ENCODE measurements at regions not wholly inside any gene's neighbourhood (a gene's known extent, or its start where the extent isn't known, plus 50 kb on each side); places are given as distances from the start of the nearest gene placed in this dataset.

DNA sequence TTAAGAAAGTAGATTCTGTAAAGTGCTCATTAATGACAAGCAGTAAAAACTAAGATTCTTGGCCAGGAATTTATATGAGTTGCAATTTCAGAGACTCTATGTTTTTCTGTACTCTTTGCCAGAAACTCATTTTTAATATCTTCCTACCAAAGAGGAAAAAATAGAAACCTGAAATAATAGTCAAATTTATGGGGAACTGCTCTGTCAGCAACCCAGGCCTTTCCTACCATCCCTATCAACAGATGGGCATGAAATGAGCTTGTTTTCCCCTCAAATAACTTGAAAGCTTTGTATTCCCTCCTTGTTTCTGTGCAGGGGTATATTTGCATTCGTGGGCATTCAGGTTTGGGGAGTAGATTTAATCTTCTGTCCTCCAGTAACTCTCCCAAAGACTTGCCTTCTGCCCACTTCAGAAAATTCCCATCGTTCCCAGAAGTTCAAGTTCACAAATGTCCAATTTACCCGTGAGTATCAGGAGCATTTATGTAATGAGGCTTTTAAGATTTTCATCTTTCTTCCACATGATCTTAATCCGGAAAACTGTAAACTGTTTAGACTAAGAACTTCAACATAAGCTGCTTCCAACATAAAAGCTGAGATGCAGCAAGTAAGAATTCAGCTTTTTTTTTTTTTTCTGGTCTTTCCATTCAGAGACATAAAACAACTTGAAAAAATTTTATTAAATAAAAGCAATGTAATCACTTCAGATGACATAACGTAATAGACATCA, 363.1 kb downstream of the EFNB2 start:
- Histone ChIP-seq H3K4me1 (ENCODE audit: control insufficient read depth in 1 of 2, insufficient read depth in 1 of 2, low read depth in 1 of 2, low read length in 1 of 2) (no peaks in the 10 kb centered on the region), H3K36me3 (no peaks in the 10 kb centered on the region), H3K4me3 (ENCODE audit: low read depth in 1 of 2, low read length in 1 of 2) (no peak overlapping the region), H3K27me3 (no peaks in the 10 kb centered on the region), H3K27ac (no peak overlapping the region), H3K9me3 (no peaks in the 10 kb centered on the region)
- TF ChIP-seq CTCF (IDR thresholded peaks at IDR 0.05): no peak

GRCh38 chr13:106163426-106163825, 372.0 kb downstream of the EFNB2 start:
- Histone ChIP-seq H3K9me3 (no peaks in the 10 kb centered on the region), H3K4me1 (ENCODE audit: control insufficient read depth in 1 of 2, insufficient read depth in 1 of 2, low read depth in 1 of 2, low read length in 1 of 2) (no peaks in the 10 kb centered on the region), H3K27me3 (no peaks in the 10 kb centered on the region), H3K4me3 (ENCODE audit: low read depth in 1 of 2, low read length in 1 of 2) (no peak overlapping the region), H3K36me3 (no peaks in the 10 kb centered on the region), H3K27ac (no peak overlapping the region)
- TF ChIP-seq CTCF (IDR thresholded peaks at IDR 0.05): no peak

DNA sequence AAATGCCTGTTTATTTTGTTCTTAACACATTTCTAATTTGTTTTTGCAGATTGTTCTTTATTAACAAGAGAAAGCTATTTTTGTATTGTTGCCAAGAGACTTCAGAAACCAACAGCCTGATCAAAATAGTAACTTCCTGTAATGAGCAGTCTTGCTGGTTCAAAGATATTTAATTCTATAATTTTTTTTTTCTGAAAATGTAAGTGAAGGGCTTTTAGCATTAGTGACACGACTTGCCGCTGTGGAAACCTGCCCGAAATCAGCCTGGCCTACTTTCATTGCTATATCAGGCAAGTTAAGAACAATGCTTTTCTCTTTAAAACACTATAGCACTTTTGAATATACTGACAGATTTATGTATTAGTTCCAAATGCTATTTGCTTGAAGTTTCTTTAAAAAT, 374.3 kb downstream of the EFNB2 start:
- H3K4me3 ChIP-seq (ENCODE audit: low read depth in 1 of 2, low read length in 1 of 2): no peak overlapping the region
- no peaks in the 10 kb centered on the region for H3K27me3 ChIP-seq

DNA sequence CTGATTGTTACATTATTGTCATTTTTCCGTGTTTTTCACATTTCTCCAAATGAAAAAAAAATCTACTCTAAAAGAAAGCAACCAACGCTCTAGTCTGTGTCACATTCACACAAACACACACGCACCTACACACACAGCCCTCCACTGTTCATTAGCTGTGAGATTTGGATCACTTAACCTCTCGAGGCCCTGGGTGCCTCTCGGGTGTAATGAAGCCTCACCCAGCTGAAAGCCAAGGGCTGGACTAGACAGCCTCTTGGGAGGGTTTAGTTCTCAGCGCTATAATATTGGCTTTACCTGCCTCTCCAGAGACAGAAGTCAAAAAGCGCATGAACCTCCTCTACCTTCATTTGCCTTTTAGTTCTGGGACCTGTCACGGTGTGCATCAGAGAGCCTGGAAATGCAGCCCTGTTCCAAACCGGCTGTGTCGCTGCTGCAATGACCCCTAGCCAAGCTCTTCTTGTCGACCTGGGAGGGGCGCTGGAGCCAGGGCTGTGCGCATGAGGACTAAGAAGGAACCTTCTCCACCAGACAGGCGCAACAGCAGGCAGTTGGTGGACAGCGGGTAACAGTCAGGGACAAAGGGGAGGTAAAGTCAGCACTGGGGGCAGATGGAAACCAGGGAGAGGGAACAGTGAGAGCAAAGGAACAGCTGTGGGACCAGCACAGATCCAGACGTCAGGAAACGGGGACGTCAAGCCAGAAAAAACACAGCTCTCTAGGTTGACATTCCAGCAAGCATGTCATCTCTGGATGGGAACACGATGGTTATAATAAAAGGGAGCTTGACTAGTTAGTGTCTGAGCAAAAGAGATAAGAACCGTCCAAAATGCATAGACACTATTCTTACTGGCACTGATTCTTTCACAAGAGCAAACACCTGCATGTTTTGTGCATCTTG, 375.9 kb downstream of the EFNB2 start:
- Histone ChIP-seq H3K27me3 (no peaks in the 10 kb centered on the region), H3K4me3 (ENCODE audit: low read depth in 1 of 2, low read length in 1 of 2) (no peak overlapping the region), H3K4me1 (ENCODE audit: control insufficient read depth in 1 of 2, insufficient read depth in 1 of 2, low read depth in 1 of 2, low read length in 1 of 2) (no peaks in the 10 kb centered on the region), H3K36me3 (no peaks in the 10 kb centered on the region), H3K27ac (no peak overlapping the region), H3K9me3 (no peaks in the 10 kb centered on the region)
- TF ChIP-seq CTCF (IDR thresholded peaks at IDR 0.05): no peak

More for the DNA sequence above, 374.3 kb downstream of the EFNB2 start:
- Histone ChIP-seq H3K4me1 (ENCODE audit: control insufficient read depth in 1 of 2, insufficient read depth in 1 of 2, low read depth in 1 of 2, low read length in 1 of 2) (no peaks in the 10 kb centered on the region), H3K36me3 (no peaks in the 10 kb centered on the region), H3K27ac (no peak overlapping the region), H3K9me3 (no peaks in the 10 kb centered on the region)
- TF ChIP-seq CTCF (IDR thresholded peaks at IDR 0.05): no peak

DNA sequence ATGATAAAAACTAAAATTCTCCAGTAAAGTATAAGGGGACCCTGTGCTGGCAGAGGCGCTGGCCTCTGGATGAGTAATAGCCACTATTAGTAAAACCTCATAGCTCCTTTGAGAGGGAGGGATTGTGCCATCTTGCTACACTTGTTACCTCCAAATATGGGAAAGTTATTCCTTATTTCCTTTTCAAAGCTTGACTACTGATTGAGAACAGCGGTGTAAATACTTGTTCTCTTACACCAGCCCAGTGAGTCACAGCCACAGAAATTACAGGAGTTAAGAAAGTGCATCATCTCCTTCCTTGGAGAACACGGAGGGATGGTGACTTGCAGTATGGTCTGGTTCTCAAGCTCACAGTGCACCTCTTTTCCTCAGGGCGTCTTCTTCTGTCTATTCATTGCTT, 379.0 kb downstream of the EFNB2 start:
- Histone ChIP-seq H3K9me3 (no peaks in the 10 kb centered on the region), H3K4me1 (ENCODE audit: control insufficient read depth in 1 of 2, insufficient read depth in 1 of 2, low read depth in 1 of 2, low read length in 1 of 2) (no peaks in the 10 kb centered on the region), H3K36me3 (no peaks in the 10 kb centered on the region), H3K27me3 (no peaks in the 10 kb centered on the region), H3K27ac (no peak overlapping the region), H3K4me3 (ENCODE audit: low read depth in 1 of 2, low read length in 1 of 2) (no peak overlapping the region)
- TF ChIP-seq CTCF (IDR thresholded peaks at IDR 0.05): no peak

All from neutrophil (primary cell).